IMR-90 (cell line): ENCODE measurements at regions not wholly inside any gene's neighbourhood (a gene's known extent, or its start where the extent isn't known, plus 50 kb on each side); places are given as distances from the start of the nearest gene placed in this dataset.

Source experiments
- BHLHE40 ChIP-seq: fragments of 150-350 bp; IDR thresholded peaks from 2 replicates; pipeline ENCODE4 v1.6.1; 2016; ENCODE audit warnings: mild to moderate bottlenecking, low read depth, low read length
- CEBPB ChIP-seq: IDR thresholded peaks from 2 replicates; pipeline ENCODE4 v1.6.1; 2012; ENCODE audit warnings: low read depth, low read length, improper control_type of control experiment
- CHD1 ChIP-seq: IDR thresholded peaks from 2 replicates; pipeline ENCODE4 v1.6.1; 2012; ENCODE audit warnings: low read depth, low read length, improper control_type of control experiment
- CTCF ChIP-seq: conservative IDR thresholded peaks from 2 replicates; pipeline ENCODE4 v1.5.1; 2012; ENCODE audit warnings: mild to moderate bottlenecking, low read depth, low read length, improper control_type of control experiment
- ELK1 ChIP-seq: fragments of 150-350 bp; IDR thresholded peaks from 2 replicates; pipeline ENCODE4 v1.6.1; 2016; ENCODE audit warnings: low read depth, mild to moderate bottlenecking, low read length, moderate library complexity, borderline replicate concordance
- POLR2A ChIP-seq: IDR thresholded peaks from 2 replicates; pipeline ENCODE4 v1.6.1; 2012; ENCODE audit warnings: mild to moderate bottlenecking, low read depth, low read length
- RAD21 ChIP-seq: IDR thresholded peaks from 2 replicates; pipeline ENCODE4 v1.6.1; 2012; ENCODE audit warnings: low read length, improper control_type of control experiment

GRCh38 chr11:134632347-134633119 is 220.5 kb upstream of the B3GAT1 start:
- TF ChIP-seq POLR2A: no peak
- no peak for TF ChIP-seq CTCF
- TF ChIP-seq CHD1: no peak
- TF ChIP-seq ELK1: no peak
- TF ChIP-seq RAD21: no peak
- no peak for TF ChIP-seq CEBPB
- no peak for TF ChIP-seq BHLHE40
